CD4-positive, alpha-beta T cell treated with Interleukin-4 for 1 hour (primary cell): ENCODE measurements at regions not wholly inside any gene's neighbourhood (a gene's known extent, or its start where the extent isn't known, plus 50 kb on each side); places are given as distances from the start of the nearest gene placed in this dataset.

Experiments
- DNase-seq, 2 donors: peaks; one replicate each; pipeline ENCODE4 v3.0.0-alpha.2; 2020 to 2022

DNA sequence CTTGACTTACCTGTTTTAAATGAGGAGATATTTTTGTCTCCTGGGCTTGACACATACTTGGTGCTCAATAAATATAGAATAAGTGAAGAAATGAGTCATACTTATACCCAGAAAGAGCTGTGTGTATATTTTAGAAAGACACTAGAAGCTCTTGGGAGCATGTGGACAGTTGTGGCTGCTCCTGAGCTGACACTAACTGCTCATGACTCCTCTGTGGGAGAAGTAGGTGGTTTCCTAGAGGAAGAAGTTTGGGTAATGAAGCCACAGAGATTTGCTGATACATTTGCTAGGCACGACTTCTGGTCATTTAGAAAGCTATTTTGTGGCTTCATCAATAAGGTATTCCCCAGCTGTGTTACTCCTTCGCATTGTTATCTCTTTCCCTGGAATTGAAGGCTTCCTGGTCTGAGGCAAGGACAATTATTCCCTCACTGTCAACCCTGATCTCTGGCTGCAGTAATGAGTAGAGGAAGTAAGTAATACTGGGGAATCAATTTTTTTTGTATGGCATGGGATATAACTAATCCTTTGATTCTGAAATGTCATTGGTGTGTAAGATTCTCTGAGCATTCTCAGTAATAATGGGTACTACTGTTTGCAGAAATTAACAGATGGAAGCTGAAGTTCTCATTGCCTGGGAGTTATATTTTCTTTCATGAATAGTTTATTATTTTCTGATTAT is 79.6 kb upstream of the DCBLD2 start:
- DNase-seq: no peak

DNA sequence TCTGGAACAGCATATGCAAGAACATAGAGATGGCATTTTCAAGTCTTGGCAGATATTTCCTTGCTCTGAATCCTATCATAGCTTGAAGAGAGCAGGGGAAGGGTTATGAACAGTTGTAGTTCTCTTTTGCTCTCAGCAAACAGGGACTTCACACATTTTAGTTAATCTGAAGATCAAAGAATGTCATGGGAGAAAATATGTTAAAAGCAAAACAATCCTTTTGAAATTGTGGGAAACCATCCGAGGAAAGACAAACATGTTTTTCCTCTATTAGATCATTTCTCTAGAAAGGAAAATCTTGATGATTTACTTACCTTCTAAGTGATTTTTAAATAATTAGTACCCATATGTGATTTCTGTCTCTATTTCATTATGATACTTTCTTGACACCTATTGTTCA is 77.8 kb upstream of the DCBLD2 start:
- DNase-seq: no peak

DNA sequence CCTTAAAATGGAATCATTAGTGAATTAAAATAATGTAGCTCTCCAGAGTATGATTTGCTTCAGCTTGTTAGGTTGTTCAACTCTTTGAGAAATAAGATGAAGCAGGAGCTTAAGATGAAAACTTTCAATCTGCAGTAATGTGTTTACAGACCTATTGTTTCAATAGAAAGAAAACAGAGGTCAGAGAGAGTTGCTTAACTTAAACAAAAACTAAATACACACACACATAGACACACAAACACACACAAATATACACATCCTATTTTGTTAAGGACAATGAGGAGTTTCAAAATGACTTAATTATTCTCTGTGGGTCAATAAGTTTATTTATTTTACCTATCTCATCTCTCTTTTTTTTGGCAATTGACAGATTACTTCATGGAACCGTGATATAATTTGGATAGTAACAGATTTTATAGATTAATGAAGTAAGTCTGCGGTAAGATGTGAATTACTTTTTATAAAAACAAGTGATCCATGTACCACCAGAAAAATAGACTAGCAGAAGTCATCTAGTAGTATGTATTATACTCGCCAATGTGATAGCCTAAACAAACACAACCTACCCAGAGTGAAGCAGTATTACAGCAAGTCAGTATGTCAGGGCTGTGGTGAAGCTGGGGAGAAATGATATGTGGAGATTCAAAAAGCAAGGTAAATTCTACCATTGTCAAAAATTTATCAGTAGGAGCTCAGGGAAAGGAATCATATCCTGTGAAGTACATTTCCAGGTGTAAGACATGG is 76.7 kb upstream of the DCBLD2 start:
- no peak for DNase-seq

DNA sequence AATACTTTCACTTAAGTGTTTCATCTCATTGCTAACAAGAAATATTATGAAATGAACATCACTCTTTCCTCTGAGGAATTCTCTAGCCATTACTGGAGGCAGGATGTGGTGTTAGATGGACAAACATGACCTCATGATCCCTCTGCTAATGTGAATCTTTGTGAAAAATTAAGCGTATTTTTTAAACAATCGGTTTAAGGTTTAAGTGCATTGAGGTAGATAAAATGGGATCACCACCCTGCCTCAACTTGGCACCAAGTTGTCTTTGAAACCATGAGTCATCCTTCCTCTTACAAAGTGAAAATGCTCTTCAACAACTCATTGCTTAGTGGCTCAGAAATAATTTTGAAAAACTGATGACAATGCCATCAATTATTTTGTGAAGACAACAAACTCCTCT is 76.0 kb upstream of the DCBLD2 start:
- no peak for DNase-seq

DNA sequence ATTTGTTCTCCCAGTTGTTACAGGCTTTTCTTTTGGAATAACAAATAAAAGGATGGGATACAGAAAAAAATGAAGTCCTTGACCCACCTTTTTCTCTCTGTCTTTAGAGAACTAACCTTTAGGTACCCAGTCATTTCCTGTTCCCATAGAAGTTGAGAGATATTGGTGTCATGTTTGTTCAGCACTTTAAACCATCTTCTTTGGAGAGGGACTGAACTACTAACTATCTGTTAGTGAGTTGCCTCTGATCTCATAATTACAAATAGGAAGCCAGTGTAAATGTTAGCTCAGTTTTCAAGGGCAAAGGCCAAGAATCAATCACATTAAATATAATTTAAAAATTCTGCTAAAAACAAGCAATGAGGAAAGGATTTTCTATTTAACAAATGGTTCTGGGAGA is 72.9 kb upstream of the DCBLD2 start:
- no peak for DNase-seq

DNA sequence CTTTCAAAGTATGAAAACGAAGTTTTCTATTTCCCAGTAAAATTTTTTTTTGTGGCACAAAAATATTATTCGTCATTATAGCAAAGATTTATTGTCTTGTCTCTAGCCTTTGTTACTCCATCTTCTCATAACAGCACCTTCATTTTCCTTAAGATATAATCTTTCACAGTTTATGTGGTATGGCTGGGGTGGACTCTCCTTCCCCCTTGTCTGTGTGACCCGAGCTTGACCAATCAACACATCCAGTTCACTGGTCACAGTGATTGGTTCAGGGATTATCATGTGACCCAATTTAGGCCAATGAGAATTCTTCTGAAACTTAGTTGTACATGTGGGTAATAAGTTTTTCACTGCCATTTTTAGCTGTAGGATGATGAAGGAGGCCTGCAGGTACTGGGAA is 71.2 kb upstream of the DCBLD2 start:
- no peak for DNase-seq

DNA sequence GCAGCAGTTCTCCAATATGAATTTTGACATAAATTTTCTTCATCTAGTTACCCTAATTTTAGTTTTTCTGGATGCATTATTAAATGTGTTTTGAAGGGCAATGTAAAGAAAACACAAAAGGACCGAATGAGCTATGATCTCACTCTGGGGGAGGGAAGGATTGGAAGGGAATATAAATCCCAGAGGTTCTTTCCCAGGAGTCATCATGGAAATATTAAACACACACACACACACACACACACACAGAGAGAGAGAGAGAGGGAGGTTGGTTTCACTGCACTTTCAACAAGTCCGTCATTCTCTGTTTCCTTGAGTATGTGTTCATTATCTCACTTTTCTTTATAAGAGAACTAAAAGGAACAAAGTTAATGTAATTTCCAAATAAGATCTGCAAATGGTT is 70.7 kb upstream of the DCBLD2 start:
- no peak for DNase-seq

DNA sequence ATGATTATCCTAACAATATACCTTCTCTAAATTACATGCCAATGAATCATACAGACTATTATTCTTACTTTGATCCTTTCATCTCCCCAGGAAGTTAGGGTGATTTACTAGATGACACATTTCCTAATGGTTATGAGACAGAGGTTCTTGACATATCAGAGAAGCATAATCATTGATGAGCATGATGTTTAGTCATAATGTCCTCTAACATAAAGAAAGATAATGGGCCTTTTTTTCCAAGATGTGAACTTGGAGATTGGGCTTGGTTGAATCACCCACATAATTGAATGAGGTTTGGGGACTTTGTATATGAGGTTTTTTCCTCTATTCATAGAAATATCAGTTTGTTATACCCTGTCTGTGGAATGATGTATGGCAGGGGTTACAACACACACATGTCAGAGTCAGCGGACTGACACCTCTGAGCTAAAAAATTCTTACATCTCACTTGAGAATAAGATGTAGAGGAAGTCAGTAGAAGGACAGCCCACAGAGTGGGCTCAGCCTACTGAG is 69.7 kb upstream of the DCBLD2 start:
- DNase-seq: no peak

DNA sequence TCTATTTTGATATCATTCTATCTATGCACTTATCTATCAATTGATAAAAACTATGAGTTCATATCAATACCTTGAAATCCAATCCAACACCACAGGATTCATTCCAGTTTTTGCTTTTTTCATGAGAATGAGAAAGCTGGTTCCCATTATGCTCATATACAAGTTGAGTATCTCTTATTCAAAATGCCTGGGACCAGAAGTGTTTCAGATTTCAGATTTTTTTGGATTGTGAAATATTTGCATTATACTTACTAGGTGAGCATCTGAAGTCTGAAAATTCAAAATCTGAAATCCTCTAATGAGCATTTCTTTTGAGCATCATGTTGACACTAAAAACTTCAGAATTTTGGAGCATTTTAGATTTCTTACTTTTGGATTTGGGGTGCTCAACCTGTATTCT is 67.8 kb upstream of the DCBLD2 start:
- no peak for DNase-seq

DNA sequence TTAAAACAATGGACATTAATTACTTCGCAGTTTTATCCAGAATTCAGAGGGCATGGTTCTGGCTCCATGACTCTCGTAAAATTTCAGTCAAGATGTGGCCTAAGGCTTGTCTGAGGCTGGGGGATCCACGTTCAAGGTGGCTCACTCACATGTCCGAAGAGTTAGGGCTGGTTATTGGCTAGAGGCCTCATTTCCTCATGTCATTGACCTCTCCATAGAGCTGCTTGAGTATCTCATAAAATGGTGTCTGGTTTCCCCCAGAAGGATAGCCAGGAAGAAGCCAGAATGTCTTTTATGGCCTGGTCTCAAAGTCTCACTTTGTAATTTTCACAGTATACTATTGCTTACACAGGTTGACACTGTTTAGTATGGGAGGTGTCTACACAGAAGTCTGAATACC is 67.3 kb upstream of the DCBLD2 start:
- DNase-seq: no peak

DNA sequence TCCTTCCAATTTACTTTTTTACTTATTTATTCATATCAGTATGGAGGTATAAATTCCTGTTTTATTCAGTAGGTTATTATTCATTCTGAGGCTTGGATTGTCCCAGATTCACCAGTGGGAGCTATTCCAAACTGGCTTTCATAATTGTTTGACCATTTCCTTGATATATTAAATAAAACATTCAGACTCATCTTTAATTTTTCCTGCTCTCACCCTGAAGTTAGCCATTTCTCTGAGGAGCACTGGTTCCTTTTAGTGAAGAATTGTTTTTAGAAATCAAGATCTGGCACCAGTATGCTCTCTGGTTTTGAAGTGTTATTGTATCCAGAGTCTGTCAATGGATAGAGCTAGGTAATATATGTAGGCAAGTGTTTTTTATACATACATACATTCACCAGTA is 66.9 kb upstream of the DCBLD2 start:
- no peak for DNase-seq

DNA sequence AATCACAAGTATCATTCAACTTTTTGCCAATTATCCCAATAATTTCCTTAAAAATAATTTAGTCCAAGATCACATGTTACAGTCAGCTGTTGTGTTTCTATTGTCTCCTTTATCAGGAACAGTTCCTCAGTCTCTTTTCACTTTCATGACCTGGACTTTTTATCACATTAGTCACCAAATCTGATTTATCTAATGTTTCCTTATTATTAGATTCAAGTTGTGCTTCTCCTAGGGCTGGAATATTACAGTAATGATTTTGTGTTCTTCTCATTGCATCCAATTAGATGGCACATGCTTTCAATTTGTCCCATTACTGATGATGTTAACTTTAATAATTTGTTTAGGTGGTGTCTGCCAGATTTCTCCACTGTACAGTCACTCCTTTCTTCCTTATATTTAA is 66.3 kb upstream of the DCBLD2 start:
- no peak for DNase-seq

DNA sequence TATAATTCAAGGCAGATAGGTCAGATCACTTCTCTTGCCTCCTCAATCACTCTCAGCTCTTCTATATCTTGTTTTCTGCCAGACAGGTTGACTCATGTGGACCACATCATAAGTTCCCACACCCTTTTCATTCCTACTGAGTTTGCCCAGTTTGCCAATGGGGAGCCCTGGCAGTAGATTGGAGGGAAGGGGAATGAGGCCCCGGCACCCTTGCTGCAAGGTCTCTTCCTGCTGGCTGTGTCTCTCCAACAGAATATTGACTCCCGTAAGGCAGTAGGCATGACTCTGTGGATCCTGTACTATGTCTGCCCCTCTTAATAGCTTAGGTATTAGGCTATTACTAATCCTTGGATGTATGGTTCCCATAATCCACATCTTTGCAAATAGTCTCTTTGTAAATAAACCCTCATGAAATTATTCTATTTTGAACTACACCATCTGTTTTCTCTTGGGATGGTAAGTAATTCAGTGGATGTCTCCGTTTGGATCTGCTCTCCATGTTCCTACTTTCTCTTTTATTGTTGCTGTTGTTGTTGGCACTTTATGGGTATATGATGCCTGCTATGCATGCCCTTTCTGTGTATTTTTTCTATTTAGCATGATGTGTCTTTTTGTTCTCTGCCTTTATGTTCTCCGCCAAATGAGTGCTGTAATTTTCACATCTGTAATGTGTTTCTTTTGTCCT is 65.5 kb upstream of the DCBLD2 start:
- DNase-seq: no peak

DNA sequence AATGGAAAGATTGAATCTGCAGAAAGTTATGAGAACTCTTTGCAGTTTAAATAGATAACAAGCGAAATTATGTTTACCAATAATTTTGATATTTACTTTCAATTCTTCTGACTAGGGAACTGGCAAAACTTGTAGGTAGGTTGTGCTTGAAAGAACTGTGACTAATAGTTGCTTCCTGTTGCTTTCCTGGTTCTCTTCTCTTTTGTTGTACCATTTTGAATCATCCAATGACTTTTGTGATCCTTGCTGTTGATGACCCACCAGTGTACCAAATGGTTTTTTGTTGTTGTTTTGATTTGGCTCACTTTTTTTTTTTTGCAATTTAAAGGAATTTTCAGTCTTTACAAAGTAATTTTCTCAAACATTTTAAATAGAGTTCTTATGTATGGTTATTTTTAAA is 64.9 kb upstream of the DCBLD2 start:
- no peak for DNase-seq

DNA sequence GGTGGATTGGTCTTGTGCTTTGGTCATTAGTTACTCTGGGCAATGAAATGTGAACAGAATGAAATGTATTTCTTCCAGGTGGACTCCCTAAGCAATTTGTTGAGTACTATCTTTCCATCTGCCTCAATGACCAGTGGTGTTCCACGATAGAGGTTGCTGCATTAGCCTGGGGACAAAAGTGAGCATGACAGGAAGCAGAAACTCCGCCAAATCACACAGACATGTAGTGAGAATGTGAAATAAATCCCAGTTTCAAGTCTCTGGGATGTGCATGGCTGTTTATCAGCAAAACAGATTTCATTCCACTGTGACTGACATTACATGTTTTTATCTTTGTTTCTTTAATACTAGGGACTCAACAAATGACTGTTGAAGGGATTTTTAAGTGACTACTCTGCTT is 63.3 kb upstream of the DCBLD2 start:
- no peak for DNase-seq

DNA sequence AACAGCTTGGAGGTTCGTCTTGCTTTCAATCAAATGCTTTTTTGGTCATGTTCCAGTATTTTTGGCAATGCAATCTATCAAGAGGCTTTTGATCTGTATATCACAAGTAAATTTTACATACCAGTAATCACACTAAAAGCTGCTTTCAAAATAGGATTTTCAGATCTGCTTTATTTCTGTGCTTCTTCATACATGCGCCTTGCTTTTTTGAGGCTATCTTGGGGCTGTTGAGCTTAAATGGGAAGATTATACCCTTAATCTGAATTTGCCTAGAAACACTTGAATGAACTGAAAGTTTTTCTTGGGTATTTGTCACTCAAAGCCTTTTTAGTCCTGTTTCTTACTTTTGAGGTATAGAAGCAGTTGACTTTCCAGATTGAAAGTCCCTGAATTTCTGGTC is 62.1 kb upstream of the DCBLD2 start:
- no peak for DNase-seq

DNA sequence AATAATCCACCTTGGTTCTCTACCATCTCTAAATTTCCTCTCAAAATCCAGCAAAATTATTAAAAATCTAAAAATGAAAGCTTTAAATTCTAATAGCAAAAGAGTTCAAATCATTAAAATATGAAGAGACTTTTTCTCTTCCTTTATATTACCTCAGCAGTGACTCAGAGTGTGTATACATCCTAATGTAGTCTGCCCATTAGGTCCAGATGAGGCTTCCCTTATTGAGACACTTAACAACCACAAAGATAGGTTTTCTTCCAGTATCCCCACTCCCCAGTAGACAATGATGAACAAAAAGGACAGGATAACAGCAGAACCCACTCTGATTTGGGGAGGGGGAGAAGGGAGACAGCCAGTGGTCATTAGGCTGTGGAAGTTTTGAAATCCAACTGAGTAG is 61.5 kb upstream of the DCBLD2 start:
- DNase-seq: no peak

DNA sequence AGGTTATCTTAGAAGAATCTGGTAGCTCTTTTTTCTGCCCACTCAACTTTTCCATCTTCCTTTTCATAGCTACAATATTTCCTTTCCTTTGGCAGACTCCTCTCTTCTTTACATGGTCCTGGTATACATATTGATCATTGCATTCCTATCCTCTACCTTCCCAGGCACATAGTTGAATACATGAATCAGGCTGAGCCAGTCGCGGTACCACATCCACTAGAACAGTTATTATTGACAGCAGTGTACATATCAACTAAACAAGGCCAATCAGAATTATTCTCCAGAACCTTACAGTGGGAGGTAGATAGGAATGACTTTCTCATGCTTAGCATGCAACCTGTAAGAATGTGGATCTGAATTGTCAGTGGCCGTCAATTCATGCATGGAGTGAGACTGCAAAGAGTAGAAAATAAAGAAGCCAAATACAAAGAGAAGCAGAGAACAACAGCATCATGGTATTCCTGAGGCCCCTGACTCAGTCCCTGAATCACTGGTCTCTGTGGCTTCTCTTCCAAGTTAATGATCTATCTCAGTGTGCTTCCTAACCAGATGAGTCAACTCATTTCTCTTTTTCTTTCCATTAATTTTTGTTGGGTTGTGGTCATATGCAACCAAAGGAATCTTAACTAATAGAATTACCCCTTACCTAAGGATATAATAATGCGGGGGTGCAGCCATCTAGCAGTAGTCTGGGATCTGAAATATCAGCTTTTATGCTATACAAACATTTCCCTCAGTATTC is 60.9 kb upstream of the DCBLD2 start:
- DNase-seq: no peak

DNA sequence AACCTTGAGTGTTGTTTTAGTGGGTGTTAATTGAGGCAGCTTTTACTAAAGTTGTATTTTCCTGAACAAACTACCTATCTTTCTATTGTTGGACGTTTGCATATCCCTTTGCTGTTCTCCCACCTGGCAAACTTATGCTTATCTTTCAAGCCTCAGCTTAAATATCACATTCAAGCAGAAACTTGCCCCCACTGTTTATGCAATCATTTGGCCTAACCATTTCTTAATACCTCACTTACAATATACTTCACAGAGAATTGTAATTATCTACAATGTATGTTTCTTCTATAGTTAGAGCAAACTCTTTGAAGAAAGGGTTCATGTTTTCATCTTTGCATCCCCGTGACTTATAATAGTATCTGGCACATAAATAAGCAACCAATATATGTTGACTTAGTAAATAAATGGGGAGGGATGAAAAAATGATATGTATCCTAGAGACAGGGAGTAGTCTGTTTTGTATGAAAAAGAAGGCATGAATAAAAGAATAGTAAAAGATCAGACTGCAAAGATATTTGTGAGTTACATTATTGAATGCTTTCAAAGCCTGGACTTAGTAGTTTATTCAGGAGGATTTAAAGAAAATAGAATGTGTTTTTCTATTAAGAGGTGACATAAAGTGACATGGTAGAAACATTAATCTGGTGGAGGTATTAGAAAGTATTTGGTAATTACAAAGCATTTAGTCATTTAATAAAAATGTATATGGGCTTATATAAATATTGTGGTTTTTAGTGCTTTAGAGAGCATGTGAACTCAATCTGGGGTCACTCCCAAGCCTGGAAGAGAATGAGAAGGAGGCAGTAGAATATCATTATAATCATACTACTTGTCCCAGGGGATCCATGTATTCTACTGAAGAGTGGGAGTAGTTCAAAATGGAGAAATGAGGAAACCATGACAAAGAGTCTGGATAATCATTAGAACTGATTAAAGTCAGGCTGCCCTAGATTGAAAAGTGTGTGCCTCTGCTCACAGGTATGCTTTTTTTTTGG is 60.0 kb upstream of the DCBLD2 start:
- DNase-seq: no peak

DNA sequence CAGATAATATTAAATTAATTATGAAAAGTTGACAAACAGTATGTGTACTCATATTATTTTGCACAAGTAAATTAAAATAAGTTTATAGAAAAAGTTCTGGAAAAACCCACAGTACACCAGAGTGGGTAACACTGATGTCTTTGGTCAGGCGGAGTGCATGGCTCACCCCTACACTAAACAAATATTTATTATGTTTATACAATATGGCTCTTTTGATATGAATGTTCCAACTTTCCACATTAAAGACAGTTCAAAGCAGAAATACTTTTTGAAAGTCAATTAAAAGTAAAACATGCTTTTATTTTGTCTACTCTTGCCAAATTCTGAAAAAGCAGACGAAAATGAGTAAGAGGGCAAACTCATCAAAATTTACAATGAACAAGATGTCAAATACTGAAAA is 56.2 kb upstream of the DCBLD2 start:
- no peak for DNase-seq

DNA sequence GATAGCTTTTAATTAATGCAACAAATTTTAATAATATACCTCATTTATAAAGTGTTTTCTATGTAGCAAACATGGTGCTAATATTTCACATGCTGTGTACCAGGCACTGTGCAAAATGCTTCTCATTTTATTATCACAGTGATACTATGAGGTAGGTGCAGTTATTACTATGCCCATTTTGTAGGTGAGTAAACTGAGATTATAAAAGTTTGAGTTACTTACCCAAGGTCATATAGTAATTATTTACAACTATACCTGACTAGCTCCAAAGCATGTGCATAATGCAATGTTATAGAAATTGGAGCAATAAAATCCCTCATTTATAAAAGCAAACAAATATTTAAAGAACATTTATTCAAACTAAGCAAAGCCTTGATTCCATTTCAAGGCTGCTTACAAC is 54.5 kb upstream of the DCBLD2 start:
- no peak for DNase-seq
